ENCODE measurements at regions not wholly inside any gene's neighbourhood (a gene's known extent, or its start where the extent isn't known, plus 50 kb on each side); places are given as distances from the start of the nearest gene placed in this dataset.

DNA sequence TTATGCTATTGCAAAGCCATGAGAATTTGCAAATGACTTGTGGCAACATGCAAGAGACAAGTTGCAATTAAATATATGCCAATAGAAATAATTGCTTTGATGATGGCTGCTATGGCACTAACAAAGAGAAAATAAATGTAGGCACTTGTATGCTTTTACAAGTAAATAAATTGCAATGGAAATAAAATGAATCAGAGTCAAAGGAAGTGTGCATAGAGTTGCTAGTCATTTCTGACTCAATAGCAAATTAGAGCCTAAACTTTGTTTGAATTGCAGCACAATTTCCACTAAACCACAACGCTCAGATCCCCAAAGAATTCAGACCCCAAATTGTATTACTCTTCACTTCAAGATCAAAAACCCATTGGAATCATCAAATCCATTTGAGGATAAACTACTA, 792.1 kb upstream of the ARGLU1 start:
- H3F3A ChIP-seq (ENCODE audit: insufficient read depth), result no peaks in the 10 kb centered on the region
- H3K9me3 ChIP-seq (ENCODE audit: insufficient read depth, low read length), result no peaks in the 10 kb centered on the region
- no peak for TF ChIP-seq EZH2phosphoT487 (conservative IDR thresholded peaks at IDR 0.05; ENCODE audit: low read length)
- TF ChIP-seq, protein P1, sequence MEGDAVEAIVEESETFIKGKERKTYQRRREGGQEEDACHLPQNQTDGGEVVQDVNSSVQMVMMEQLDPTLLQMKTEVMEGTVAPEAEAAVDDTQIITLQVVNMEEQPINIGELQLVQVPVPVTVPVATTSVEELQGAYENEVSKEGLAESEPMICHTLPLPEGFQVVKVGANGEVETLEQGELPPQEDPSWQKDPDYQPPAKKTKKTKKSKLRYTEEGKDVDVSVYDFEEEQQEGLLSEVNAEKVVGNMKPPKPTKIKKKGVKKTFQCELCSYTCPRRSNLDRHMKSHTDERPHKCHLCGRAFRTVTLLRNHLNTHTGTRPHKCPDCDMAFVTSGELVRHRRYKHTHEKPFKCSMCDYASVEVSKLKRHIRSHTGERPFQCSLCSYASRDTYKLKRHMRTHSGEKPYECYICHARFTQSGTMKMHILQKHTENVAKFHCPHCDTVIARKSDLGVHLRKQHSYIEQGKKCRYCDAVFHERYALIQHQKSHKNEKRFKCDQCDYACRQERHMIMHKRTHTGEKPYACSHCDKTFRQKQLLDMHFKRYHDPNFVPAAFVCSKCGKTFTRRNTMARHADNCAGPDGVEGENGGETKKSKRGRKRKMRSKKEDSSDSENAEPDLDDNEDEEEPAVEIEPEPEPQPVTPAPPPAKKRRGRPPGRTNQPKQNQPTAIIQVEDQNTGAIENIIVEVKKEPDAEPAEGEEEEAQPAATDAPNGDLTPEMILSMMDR (IDR thresholded peaks at IDR 0.05; ENCODE audit: insufficient read depth, low read length, poor library complexity, severe bottlenecking), result no peak
- H3K27me3 ChIP-seq (ENCODE audit: low read length), result no peaks in the 10 kb centered on the region
- 0 out of 2 replicates have a peak, but pooled peaks cover 5% of the 10 kb centered on the region for H3K9me2 ChIP-seq (replicated peaks; ENCODE audit: insufficient read depth, low read length)
- no peaks in the 10 kb centered on the region for H3K79me2 ChIP-seq (ENCODE audit: insufficient read depth, low read length)
- H3K4me3 ChIP-seq (ENCODE audit: insufficient read depth, low read length, poor library complexity, severe bottlenecking), result no peak overlapping the region
- H4K20me1 ChIP-seq (ENCODE audit: low read depth, low read length), result no peaks in the 10 kb centered on the region
- no peak overlapping the region for H3K27ac ChIP-seq (ENCODE audit: low read depth, low read length)
- no peak overlapping the region for H3K4me2 ChIP-seq (ENCODE audit: low read depth, low read length, poor library complexity, severe bottlenecking)
- no peak overlapping the region for H3K9ac ChIP-seq (ENCODE audit: low read length)
- no peak overlapping the region for H2AFZ ChIP-seq (ENCODE audit: low read depth, low read length, severe bottlenecking)
- no peaks in the 10 kb centered on the region for H3K36me3 ChIP-seq (ENCODE audit: low read length)

DNA sequence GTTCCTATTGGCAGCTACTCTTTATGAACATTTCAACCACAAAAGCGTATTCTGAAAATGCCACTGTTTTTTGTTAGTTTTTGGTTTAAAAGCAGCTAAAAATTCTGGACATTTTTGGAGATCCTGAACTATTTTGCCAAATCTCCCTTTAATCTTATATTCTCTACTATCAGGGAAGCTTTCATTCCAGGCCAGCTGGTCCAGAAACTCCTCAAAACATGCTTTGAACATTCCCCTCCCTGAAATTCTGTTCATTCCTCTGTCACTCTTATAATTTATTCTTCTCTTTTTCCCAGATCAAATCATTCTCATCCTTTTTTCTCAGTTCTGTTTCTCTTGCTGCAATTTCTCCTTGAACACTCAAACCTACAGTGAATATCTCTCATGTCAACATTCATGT, 790.9 kb upstream of the ARGLU1 start:
- no peaks in the 10 kb centered on the region for H3K9me3 ChIP-seq (ENCODE audit: insufficient read depth, low read length)
- H3K4me3 ChIP-seq (ENCODE audit: insufficient read depth, low read length, poor library complexity, severe bottlenecking), result no peak overlapping the region
- no peaks in the 10 kb centered on the region for H3K79me2 ChIP-seq (ENCODE audit: insufficient read depth, low read length)
- 0 out of 2 replicates have a peak, but pooled peaks cover 5% of the 10 kb centered on the region for H3K9me2 ChIP-seq (replicated peaks; ENCODE audit: insufficient read depth, low read length)
- H2AFZ ChIP-seq (ENCODE audit: low read depth, low read length, severe bottlenecking), result no peak overlapping the region
- H3K27me3 ChIP-seq (ENCODE audit: low read length), result no peaks in the 10 kb centered on the region
- H4K20me1 ChIP-seq (ENCODE audit: low read depth, low read length), result no peaks in the 10 kb centered on the region
- H3K9ac ChIP-seq (ENCODE audit: low read length), result no peak overlapping the region
- no peak overlapping the region for H3K4me2 ChIP-seq (ENCODE audit: low read depth, low read length, poor library complexity, severe bottlenecking)
- TF ChIP-seq, protein P1 (IDR thresholded peaks at IDR 0.05; ENCODE audit: insufficient read depth, low read length, poor library complexity, severe bottlenecking), result no peak
- no peak for TF ChIP-seq EZH2phosphoT487 (conservative IDR thresholded peaks at IDR 0.05; ENCODE audit: low read length)
- H3K36me3 ChIP-seq (ENCODE audit: low read length), result no peaks in the 10 kb centered on the region
- H3F3A ChIP-seq (ENCODE audit: insufficient read depth), result no peaks in the 10 kb centered on the region
- H3K27ac ChIP-seq (ENCODE audit: low read depth, low read length), result no peak overlapping the region

DNA sequence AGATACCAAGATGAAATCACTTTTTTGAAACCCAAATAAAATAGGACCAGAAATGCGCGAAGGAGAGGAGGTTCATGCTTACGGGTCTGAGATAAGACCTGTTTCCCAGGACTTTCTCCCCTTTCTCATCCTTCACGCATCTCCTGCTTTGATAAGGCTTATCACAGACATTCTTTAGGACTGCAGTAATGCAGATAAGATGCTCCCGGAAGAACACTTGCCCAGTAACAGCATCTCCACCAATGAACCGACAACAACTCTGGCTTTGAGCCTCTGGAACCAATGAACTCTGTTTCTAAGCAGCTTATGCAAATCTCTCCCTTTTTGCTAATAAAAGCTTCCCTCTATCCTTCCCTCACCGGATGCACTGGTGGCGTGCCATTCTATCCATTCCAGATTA, 783.4 kb upstream of the ARGLU1 start:
- H3K79me2 ChIP-seq (ENCODE audit: insufficient read depth, low read length), result no peaks in the 10 kb centered on the region
- H3K9me3 ChIP-seq (ENCODE audit: insufficient read depth, low read length), result no peaks in the 10 kb centered on the region
- H3K4me3 ChIP-seq (ENCODE audit: insufficient read depth, low read length, poor library complexity, severe bottlenecking), result no peak overlapping the region
- no peaks in the 10 kb centered on the region for H3K9me2 ChIP-seq (replicated peaks; ENCODE audit: insufficient read depth, low read length)
- H2AFZ ChIP-seq (ENCODE audit: low read depth, low read length, severe bottlenecking), result no peak overlapping the region
- H3K9ac ChIP-seq (ENCODE audit: low read length), result no peak overlapping the region
- no peaks in the 10 kb centered on the region for H3F3A ChIP-seq (ENCODE audit: insufficient read depth)
- H3K4me2 ChIP-seq (ENCODE audit: low read depth, low read length, poor library complexity, severe bottlenecking), result no peak overlapping the region
- no peak overlapping the region for H3K27ac ChIP-seq (ENCODE audit: low read depth, low read length)
- no peaks in the 10 kb centered on the region for H4K20me1 ChIP-seq (ENCODE audit: low read depth, low read length)
- H3K36me3 ChIP-seq (ENCODE audit: low read length), result no peaks in the 10 kb centered on the region
- H3K27me3 ChIP-seq (ENCODE audit: low read length), result no peaks in the 10 kb centered on the region
- no peak for TF ChIP-seq EZH2phosphoT487 (conservative IDR thresholded peaks at IDR 0.05; ENCODE audit: low read length)
- TF ChIP-seq, protein P1 (IDR thresholded peaks at IDR 0.05; ENCODE audit: insufficient read depth, low read length, poor library complexity, severe bottlenecking), result no peak

All from SU-DHL-6 (cell line).